ENCODE measurements at regions not wholly inside any gene's neighbourhood (a gene's known extent, or its start where the extent isn't known, plus 50 kb on each side); places are given as distances from the start of the nearest gene placed in this dataset.

- TF ChIP-seq RBBP5 (IDR thresholded peaks at IDR 0.05; ENCODE audit: borderline replicate concordance, low read depth, low read length) (no peak), GTF2F1 (IDR thresholded peaks at IDR 0.05; ENCODE audit: borderline replicate concordance, low read depth, low read length) (no peak), CHD7 (IDR thresholded peaks at IDR 0.05; ENCODE audit: insufficient replicate concordance, low read length) (no peak), SIX5 (IDR thresholded peaks at IDR 0.05; ENCODE audit: low read depth, low read length) (no peak)
These were observed 154.8 kb upstream of the ZNF236 start (continued) for GRCh38 chr18:76667603-76668002.

All from H1 (cell line).